NB4 (cell line): ENCODE measurements at regions not wholly inside any gene's neighbourhood (a gene's known extent, or its start where the extent isn't known, plus 50 kb on each side); places are given as distances from the start of the nearest gene placed in this dataset.

Source experiments
- MYC ChIP-seq: IDR thresholded peaks from 2 replicates; pipeline ENCODE4 v1.6.1; 2011; ENCODE audit warnings: low read depth, low read length
- POLR2A ChIP-seq: IDR thresholded peaks from 2 replicates; pipeline ENCODE4 v1.6.1; 2011; ENCODE audit warnings: mild to moderate bottlenecking; ENCODE audit not compliant: insufficient read length; ENCODE audit errors: extremely low read depth
- TF ChIP-seq, protein P1 (sequence below): IDR thresholded peaks from one replicate; pipeline ENCODE4 v1.5.1; 2012; ENCODE audit warnings: low read depth, low read length

DNA sequence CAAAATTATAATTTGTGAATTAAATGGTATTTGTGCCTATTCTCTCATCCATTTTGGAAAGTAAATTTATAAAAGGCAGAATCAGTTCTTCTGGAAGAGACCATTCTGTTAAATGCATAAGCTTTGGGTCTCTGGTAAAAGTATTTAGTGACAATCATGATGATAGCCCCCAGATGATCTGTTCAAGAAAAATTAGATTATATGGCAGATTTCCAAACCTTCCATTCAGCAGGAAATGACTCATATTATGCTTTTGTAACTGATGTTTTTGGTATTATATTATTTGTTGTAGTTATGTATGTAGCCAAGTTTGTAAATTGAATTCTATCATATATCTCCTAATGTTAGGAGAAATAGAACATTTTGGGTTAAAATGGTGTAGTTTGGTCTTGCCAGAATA is 340.8 kb upstream of the DPH6 start:
- TF ChIP-seq, protein P1, sequence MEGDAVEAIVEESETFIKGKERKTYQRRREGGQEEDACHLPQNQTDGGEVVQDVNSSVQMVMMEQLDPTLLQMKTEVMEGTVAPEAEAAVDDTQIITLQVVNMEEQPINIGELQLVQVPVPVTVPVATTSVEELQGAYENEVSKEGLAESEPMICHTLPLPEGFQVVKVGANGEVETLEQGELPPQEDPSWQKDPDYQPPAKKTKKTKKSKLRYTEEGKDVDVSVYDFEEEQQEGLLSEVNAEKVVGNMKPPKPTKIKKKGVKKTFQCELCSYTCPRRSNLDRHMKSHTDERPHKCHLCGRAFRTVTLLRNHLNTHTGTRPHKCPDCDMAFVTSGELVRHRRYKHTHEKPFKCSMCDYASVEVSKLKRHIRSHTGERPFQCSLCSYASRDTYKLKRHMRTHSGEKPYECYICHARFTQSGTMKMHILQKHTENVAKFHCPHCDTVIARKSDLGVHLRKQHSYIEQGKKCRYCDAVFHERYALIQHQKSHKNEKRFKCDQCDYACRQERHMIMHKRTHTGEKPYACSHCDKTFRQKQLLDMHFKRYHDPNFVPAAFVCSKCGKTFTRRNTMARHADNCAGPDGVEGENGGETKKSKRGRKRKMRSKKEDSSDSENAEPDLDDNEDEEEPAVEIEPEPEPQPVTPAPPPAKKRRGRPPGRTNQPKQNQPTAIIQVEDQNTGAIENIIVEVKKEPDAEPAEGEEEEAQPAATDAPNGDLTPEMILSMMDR: no peak
- no peak for TF ChIP-seq POLR2A
- TF ChIP-seq MYC: no peak
